ENCODE measurements at regions not wholly inside any gene's neighbourhood (a gene's known extent, or its start where the extent isn't known, plus 50 kb on each side); places are given as distances from the start of the nearest gene placed in this dataset.

- no peak overlapping the region for H3K4me3 ChIP-seq (ENCODE audit: low read length)
- no peak for TF ChIP-seq ZNF274 (IDR thresholded peaks at IDR 0.05; ENCODE audit: low read depth, low read length)
These were observed 506.9 kb upstream of the JARID2 start for GRCh38 chr6:14738933-14739332.

DNA sequence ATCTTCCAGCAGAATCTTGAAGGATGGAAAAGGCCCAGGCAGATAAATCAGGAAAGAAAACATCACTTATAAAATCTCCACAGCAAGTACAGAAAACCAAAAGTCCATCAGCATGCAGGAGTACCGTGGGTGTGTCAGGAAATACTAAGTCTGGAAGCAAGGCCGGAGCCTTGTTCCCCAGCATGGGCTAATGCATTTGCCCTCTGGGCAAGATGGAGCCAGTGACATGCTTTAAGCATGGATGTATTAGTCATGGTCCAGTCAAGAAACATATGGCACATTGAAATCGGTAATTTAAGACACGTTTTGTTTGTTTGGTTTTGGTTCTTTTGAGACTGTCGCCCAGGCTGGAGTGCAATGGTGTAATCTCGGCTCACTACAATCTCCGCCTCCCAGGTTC, 506.0 kb upstream of the JARID2 start:
- no peak overlapping the region for H3K4me3 ChIP-seq (ENCODE audit: low read length)
- no peak for TF ChIP-seq ZNF274 (IDR thresholded peaks at IDR 0.05; ENCODE audit: low read depth, low read length)

DNA sequence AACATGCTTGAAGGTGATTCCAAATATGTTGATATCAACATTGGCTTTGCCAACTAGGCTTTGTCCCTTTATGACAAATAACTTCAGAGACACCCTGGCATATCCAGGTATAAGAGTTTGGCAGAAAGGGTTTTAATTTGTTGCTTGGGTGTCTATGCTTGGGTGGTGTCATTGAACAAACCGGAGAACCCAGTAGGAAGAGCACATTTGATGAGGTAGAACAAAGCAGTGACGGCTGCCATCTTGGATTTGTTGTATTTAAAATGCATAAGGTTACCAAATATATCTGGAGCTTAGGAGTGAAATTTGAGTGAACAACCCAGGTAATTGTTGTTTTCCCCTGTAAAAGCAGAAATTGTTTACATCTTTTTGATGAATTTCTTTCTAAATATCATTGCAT, 503.7 kb upstream of the JARID2 start:
- H3K4me3 ChIP-seq (ENCODE audit: low read length) = no peak overlapping the region
- TF ChIP-seq ZNF274 (IDR thresholded peaks at IDR 0.05; ENCODE audit: low read depth, low read length) = no peak

- H3K4me3 ChIP-seq (ENCODE audit: low read length) = no peak overlapping the region
These were observed 503.2 kb upstream of the JARID2 start for GRCh38 chr6:14742680-14743079.

DNA sequence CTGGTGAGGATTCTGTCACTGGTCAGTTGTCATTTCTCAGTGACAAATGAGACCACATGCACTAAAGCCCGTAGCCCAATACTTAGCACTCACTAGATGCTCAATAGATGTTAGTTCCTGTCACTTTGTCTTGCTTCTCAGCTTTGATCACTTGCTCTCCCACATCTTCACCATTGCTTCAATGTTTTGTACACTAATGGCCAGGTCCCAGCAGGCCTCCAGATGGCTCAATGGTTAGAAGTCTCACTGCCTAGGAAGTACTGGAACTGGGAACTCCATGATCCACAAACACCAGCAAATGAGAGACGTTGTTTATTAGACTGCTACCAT, 502.8 kb upstream of the JARID2 start:
- TF ChIP-seq ZNF274 (IDR thresholded peaks at IDR 0.05; ENCODE audit: low read depth, low read length) = no peak
- H3K4me3 ChIP-seq (ENCODE audit: low read length) = no peak overlapping the region

More at GRCh38 chr6:14742680-14743079, 503.2 kb upstream of the JARID2 start:
- no peak for TF ChIP-seq ZNF274 (IDR thresholded peaks at IDR 0.05; ENCODE audit: low read depth, low read length)

- H3K4me3 ChIP-seq (ENCODE audit: low read length) = no peak overlapping the region
- no peak for TF ChIP-seq ZNF274 (IDR thresholded peaks at IDR 0.05; ENCODE audit: low read depth, low read length)
These were observed 502.2 kb upstream of the JARID2 start for GRCh38 chr6:14743474-14744211.

DNA sequence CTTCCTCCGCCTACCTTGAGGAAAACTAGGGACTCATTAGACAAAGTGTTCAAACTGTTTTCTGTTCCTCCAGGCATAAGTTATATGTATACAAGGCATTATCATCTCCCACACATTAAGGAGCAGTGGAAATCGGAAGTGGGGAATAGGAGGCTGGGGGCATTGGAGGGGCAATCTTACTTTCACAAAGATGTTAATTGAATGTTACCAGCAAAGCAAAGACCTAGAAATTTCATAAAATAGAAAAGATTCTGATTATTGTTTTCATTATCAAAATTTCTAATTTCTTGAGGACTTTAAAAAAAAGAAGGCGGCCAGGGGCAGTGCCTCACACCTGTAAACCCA, 501.7 kb upstream of the JARID2 start:
- TF ChIP-seq ZNF274 (IDR thresholded peaks at IDR 0.05; ENCODE audit: low read depth, low read length) = no peak
- H3K4me3 ChIP-seq (ENCODE audit: low read length) = no peak overlapping the region

DNA sequence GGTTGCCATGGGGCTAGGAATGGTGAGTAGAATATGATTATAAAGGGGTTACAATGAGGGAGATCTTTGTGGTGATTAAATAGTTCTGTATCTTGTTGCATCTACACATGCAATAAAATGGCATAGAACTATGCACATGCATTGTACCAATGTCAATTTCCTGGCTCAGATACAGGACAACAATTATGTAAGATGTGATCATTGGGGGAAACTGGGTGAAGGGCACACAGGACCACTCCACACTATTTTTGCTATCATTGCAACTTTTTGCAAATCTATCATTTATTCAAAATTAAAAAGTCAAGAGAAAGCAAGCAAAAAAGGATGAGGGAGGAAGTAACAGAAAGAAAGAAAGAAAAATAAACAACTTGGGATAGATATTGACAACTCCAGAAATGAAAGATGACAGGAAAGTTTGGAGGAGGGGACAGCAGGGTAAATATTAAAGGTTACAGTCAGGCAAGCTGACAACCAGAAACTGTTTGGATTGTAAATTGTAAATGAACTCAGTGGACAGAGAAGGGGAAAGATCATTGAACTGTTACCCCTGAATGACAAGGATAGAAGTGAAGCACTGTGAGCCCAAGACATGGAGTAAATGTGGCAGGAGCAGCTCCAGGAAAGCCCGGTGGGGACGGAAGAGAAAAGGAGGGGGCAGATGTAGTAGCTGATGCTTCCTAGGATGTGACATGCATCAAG, 499.6 kb upstream of the JARID2 start:
- no peak for TF ChIP-seq ZNF274 (IDR thresholded peaks at IDR 0.05; ENCODE audit: low read depth, low read length)
- H3K4me3 ChIP-seq (ENCODE audit: low read length) = no peak overlapping the region

- no peak overlapping the region for H3K4me3 ChIP-seq (ENCODE audit: low read length)
- TF ChIP-seq ZNF274 (IDR thresholded peaks at IDR 0.05; ENCODE audit: low read depth, low read length) = no peak
These were observed 497.9 kb upstream of the JARID2 start for GRCh38 chr6:14747881-14748520.

GRCh38 chr6:14748679-14749078, 497.2 kb upstream of the JARID2 start:
- H3K4me3 ChIP-seq (ENCODE audit: low read length) = no peak overlapping the region
- no peak for TF ChIP-seq ZNF274 (IDR thresholded peaks at IDR 0.05; ENCODE audit: low read depth, low read length)

DNA sequence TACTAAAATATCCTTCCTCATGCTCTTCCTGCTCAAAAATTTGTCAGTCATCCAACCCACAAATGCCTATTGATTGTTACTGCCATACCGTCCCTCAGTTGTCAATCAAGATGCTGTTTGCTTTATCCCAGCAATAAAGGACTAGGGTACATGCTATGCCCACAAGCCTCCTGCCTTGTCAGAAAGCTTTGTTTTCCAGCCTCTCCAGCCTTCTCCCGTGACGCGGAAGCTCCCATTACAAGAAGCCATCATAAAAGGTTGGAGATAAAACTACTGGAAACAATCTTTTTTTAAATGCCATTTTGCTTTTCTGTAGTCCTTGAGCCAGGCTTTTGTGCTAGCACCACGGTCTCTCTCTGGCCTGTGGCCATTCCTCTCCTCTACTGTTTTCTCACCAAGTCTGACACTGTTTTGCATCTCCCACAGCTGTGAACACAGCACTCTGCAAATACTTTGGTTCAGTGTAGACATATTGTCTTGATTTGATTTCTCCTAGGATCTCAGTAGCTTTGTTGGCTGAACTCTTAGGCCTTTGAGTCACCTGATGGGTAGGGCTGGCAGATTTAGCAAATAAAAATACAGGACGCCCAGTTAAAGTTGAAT, 495.7 kb upstream of the JARID2 start:
- no peak for TF ChIP-seq ZNF274 (IDR thresholded peaks at IDR 0.05; ENCODE audit: low read depth, low read length)
- H3K4me3 ChIP-seq (ENCODE audit: low read length) = no peak overlapping the region

DNA sequence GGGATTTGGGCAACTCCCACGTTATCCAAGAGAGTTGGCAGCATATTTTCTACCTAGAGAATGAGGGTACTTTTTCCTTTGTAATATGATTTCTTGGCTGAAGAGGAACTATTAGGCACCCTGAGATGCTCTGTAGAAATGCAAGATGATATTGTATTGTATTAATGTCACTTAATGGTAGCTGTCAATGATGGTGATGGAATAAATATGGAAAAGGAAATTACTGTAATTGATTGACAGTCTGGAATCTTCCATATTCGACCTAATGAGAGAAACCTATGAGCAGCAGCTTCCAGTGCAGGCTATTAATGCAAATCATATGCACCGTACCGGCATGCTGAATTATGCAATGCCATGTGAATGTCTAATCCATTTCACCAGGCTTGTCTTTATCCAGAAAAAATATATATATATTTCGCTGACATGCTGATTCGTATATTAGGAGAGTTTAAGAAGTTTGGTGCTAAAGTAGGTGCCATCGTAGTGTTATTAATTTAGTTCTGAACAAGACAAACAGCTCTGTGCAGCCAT, 494.2 kb upstream of the JARID2 start:
- no peak for TF ChIP-seq ZNF274 (IDR thresholded peaks at IDR 0.05; ENCODE audit: low read depth, low read length)
- H3K4me3 ChIP-seq (ENCODE audit: low read length) = no peak overlapping the region

GRCh38 chr6:14754751-14755513, 490.9 kb upstream of the JARID2 start:
- no peak for TF ChIP-seq ZNF274 (IDR thresholded peaks at IDR 0.05; ENCODE audit: low read depth, low read length)
- no peak overlapping the region for H3K4me3 ChIP-seq (ENCODE audit: low read length)

DNA sequence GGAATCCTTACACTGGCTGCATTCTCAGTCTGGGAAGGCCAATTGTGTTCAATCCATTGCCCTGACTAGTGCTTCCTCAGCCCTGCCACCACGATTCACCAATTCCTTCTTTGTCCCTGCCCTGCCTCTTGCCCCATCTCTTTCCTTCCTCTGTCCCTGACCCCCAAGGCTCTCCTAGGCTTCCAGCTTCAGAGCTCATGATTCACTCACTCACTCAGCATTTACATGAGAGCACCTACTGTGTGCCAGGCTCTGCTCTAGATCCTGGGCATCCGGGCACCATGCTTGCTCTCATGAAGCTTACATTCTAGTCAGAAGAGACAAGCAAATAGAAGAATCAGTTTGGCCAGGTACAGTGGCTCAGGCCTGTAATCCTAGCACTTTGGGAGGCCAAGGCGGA, 489.5 kb upstream of the JARID2 start:
- H3K4me3 ChIP-seq (ENCODE audit: low read length) = no peak overlapping the region
- no peak for TF ChIP-seq ZNF274 (IDR thresholded peaks at IDR 0.05; ENCODE audit: low read depth, low read length)

Measured in GM08714 (cell line).